K562 (cell line): ENCODE measurements at regions not wholly inside any gene's neighbourhood (a gene's known extent, or its start where the extent isn't known, plus 50 kb on each side); places are given as distances from the start of the nearest gene placed in this dataset.

Source experiments
- ADNP ChIP-seq: fragments of 200-800 bp; sonication (Bioruptor generic); IDR thresholded peaks from 2 replicates; pipeline ENCODE4 v1.6.1; 2016; ENCODE audit warnings: missing genetic modification characterization, missing compliant biosample characterization
- TF ChIP-seq, protein P1 (sequence below): fragments of 250-450 bp; sonication (Bioruptor Pico); IDR thresholded peaks from 2 replicates; pipeline ENCODE4 v1.4.0; 2020; ENCODE audit warnings: mild to moderate bottlenecking, moderate library complexity
- TF ChIP-seq, protein P2 (sequence below): sonication (generic); formaldehyde crosslinking; IDR thresholded peaks from 2 replicates; pipeline ENCODE4 v1.8.0; 2022; ENCODE audit warnings: mild to moderate bottlenecking, missing genetic modification reagents, borderline replicate concordance
- TF ChIP-seq, protein P3 (sequence below): sonication (generic); formaldehyde crosslinking; IDR thresholded peaks from 2 replicates; pipeline ENCODE4 v1.8.0; 2022; ENCODE audit warnings: mild to moderate bottlenecking, missing genetic modification reagents

DNA sequence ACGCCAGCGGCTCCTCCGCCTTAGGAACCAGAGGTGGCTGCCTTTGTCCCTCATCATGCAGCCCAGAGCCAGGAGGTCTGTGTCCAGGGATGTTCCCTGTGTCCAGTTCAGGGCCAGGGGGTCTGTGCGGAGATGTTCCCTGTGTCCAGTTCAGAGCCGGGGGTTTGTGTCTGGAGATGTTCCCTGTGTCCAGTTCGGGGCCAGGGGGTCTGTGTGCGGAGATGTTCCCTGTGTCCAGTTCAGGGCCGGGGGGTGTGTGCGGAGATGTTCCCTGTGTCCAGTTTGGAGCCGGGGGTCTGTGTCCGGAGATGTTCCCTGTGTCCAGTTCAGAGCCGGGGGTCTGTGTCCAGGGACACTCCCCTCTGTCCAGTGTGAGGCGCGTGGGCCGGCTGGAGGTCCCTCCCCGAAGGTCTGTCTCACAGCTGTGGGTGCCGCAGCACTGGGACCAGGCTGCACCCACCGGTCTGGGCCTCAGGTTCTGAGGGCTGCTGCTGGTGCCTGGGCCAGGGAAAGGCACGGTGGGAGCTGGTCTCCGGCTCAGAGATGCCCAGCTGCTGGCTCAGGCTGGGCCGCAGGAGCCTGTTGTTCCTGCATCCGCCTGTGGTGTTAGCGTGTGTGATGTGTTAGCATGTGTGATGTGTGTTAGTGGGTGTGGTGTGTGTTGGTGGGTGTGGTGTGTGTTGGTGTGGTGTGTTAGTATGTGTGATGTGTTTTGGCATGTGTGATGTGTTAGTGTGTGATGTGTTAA, 67.9 kb upstream of the CFAP46 start (continued):
- TF ChIP-seq, protein P1, sequence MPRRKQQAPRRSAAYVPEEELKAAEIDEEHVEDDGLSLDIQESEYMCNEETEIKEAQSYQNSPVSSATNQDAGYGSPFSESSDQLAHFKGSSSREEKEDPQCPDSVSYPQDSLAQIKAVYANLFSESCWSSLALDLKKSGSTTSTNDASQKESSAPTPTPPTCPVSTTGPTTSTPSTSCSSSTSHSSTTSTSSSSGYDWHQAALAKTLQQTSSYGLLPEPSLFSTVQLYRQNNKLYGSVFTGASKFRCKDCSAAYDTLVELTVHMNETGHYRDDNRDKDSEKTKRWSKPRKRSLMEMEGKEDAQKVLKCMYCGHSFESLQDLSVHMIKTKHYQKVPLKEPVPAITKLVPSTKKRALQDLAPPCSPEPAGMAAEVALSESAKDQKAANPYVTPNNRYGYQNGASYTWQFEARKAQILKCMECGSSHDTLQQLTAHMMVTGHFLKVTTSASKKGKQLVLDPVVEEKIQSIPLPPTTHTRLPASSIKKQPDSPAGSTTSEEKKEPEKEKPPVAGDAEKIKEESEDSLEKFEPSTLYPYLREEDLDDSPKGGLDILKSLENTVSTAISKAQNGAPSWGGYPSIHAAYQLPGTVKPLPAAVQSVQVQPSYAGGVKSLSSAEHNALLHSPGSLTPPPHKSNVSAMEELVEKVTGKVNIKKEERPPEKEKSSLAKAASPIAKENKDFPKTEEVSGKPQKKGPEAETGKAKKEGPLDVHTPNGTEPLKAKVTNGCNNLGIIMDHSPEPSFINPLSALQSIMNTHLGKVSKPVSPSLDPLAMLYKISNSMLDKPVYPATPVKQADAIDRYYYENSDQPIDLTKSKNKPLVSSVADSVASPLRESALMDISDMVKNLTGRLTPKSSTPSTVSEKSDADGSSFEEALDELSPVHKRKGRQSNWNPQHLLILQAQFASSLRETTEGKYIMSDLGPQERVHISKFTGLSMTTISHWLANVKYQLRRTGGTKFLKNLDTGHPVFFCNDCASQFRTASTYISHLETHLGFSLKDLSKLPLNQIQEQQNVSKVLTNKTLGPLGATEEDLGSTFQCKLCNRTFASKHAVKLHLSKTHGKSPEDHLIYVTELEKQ (CRISPR knock-in tag) = no peak
- TF ChIP-seq ADNP (tag) = no peak
- TF ChIP-seq, protein P2, sequence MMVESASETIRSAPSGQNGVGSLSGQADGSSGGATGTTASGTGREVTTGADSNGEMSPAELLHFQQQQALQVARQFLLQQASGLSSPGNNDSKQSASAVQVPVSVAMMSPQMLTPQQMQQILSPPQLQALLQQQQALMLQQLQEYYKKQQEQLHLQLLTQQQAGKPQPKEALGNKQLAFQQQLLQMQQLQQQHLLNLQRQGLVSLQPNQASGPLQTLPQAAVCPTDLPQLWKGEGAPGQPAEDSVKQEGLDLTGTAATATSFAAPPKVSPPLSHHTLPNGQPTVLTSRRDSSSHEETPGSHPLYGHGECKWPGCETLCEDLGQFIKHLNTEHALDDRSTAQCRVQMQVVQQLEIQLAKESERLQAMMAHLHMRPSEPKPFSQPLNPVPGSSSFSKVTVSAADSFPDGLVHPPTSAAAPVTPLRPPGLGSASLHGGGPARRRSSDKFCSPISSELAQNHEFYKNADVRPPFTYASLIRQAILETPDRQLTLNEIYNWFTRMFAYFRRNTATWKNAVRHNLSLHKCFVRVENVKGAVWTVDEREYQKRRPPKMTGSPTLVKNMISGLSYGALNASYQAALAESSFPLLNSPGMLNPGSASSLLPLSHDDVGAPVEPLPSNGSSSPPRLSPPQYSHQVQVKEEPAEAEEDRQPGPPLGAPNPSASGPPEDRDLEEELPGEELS (CRISPR knock-in tag) = no peak
- TF ChIP-seq, protein P3, sequence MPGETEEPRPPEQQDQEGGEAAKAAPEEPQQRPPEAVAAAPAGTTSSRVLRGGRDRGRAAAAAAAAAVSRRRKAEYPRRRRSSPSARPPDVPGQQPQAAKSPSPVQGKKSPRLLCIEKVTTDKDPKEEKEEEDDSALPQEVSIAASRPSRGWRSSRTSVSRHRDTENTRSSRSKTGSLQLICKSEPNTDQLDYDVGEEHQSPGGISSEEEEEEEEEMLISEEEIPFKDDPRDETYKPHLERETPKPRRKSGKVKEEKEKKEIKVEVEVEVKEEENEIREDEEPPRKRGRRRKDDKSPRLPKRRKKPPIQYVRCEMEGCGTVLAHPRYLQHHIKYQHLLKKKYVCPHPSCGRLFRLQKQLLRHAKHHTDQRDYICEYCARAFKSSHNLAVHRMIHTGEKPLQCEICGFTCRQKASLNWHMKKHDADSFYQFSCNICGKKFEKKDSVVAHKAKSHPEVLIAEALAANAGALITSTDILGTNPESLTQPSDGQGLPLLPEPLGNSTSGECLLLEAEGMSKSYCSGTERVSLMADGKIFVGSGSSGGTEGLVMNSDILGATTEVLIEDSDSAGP = no peak
